Epithelial cell of proximal tubule (primary cell): ENCODE measurements at regions not wholly inside any gene's neighbourhood (a gene's known extent, or its start where the extent isn't known, plus 50 kb on each side); places are given as distances from the start of the nearest gene placed in this dataset.

Experiments
- DNase-seq: peaks from one replicate; pipeline ENCODE4 v3.0.0-alpha.2; 2011; ENCODE audit warnings: low read depth
- H3K4me3 ChIP-seq: 2 replicates; pipeline ENCODE4 v1.5.1; 2011; ENCODE audit warnings: low read depth, mild to moderate bottlenecking, low read length
- CTCF ChIP-seq: conservative IDR thresholded peaks from 2 replicates; pipeline ENCODE4 v1.5.1; 2012; ENCODE audit warnings: low read depth, mild to moderate bottlenecking, low read length

DNA sequence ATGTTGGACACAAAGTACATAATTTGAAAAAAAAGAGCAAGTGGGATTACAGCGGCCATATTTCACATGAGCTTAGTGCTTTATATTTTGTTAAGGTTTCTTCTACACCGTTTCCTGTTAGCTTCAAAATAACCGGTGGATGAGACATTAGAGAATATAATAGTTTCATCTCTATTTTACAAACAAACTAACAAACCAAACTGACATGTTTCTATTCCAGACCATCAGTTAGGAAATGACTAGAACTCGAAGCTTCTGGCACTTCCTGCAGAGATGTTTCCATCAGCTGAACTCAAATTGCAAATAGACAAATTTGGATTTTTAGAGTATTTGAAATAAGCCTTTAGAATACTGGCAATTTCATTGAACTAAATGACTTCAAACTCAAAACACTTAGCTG is 86.5 kb downstream of the MTRR start:
- DNase-seq, result no peak
- no peak overlapping the region for H3K4me3 ChIP-seq
- TF ChIP-seq CTCF, result no peak

GRCh38 chr5:7957329-7957728 is 88.4 kb downstream of the MTRR start:
- DNase-seq, result no peak
- H3K4me3 ChIP-seq, result no peak overlapping the region
- TF ChIP-seq CTCF, result no peak

DNA sequence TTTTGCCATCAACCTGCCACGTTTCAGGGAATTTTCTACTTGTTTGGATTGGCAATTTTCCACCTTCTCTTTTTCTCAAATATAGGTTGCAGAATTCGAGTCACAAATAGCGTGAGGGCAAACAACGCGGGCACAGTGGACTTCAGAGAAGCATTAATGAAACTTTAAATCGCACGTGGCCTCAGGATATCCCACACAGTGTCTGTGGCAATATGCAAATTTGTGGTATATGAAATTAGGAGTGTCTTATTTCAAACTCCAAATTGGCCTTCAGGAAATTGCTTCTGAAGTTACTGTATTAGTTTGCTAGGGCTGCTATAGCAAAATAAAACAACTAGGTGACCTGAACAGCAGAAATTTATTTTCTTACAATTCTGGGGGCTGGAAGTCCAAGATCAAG is 91.2 kb downstream of the MTRR start:
- no peak overlapping the region for H3K4me3 ChIP-seq
- DNase-seq, result no peak
- no peak for TF ChIP-seq CTCF

DNA sequence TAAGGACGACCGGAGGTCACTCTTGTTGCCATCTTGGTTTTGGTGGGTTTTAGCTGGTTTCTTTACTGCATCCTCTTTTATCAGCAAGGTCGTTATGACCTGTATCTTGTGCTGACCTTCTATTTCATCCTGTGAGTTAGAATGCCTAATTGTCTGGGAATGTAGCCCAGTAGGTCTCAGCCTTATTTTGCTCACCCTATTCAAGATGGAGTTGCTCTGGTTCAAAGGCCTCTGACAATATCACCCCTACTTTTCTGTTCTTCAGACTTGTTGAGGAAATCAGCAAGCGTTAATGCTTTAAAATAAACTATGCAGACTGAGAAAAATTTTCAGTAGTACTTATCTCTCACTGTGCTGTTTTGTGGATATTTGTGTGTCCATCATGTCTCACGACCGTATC is 92.6 kb downstream of the MTRR start:
- TF ChIP-seq CTCF, result no peak
- DNase-seq, result no peak
- H3K4me3 ChIP-seq, result no peak overlapping the region

- no peak for TF ChIP-seq CTCF
- no peak for DNase-seq
- H3K4me3 ChIP-seq, result no peak overlapping the region
These were observed 101.9 kb downstream of the MTRR start for GRCh38 chr5:7970816-7971215.

DNA sequence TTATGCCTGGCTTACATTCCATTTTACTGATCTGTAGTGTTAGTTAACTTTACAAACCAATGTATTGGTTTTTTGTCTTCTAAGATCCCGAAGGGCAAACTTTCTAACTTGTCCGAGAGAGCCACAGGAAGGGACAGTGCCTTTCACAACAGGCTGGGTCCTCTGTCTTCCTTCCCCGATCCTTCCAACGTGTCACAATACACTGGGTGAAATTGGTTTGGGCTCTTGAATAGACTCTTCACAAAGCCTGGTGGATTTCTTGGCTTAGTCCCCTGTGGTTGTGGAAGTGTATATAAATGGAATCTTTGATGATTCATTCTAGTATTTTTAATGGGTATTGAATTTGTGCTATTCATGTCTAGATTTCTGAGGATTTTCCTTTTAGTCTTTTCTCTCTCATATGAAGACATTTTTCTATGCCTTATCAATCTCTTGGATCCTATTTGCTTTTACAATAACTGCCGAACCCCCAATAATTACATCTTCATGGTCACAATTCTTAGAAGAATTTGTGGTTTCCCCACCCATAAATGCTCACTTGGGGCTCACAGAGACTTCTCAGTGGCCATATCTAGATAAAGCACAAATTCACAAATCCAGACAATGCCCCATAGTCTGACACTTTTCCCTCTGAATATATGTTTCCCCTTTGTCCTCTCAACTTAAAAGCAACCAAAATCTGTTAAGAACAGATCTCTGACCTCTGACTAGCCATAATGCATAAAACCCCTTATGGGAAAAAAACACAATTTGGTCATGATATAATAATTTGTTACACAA is 107.7 kb downstream of the MTRR start:
- no peak overlapping the region for H3K4me3 ChIP-seq
- DNase-seq, result no peak
- TF ChIP-seq CTCF, result no peak

GRCh38 chr5:7978114-7978513 is 109.2 kb downstream of the MTRR start:
- no peak for TF ChIP-seq CTCF
- H3K4me3 ChIP-seq, result no peak overlapping the region
- DNase-seq, result no peak
